Type B pancreatic cell (in vitro differentiated cells): ENCODE measurements at regions not wholly inside any gene's neighbourhood (a gene's known extent, or its start where the extent isn't known, plus 50 kb on each side); places are given as distances from the start of the nearest gene placed in this dataset.

Source experiments
- DNase-seq: peaks from one replicate; pipeline ENCODE4 v3.0.0; 2021; ENCODE audit warnings: mixed read lengths; ENCODE audit not compliant: unreplicated experiment; ENCODE audit errors: extremely low spot score
- H3K27ac Mint-ChIP-seq: 2 replicates; pipeline ENCODE4 v1.8.0; 2021; ENCODE audit warnings: mild to moderate bottlenecking, mixed read lengths
- H3K27me3 Mint-ChIP-seq: 2 replicates; pipeline ENCODE4 v1.8.0; 2021; ENCODE audit warnings: mixed read lengths
- H3K36me3 Mint-ChIP-seq: 2 replicates; pipeline ENCODE4 v1.8.0; 2021; ENCODE audit warnings: mixed read lengths
- H3K4me1 Mint-ChIP-seq: one replicate; pipeline ENCODE4 v1.8.0; 2021; ENCODE audit warnings: mixed read lengths; ENCODE audit not compliant: unreplicated experiment
- H3K4me3 Mint-ChIP-seq: 2 replicates; pipeline ENCODE4 v1.8.0; 2021; ENCODE audit warnings: mild to moderate bottlenecking, mixed read lengths
- H3K9me3 Mint-ChIP-seq: 2 replicates; pipeline ENCODE4 v1.8.0; 2021; ENCODE audit warnings: mixed read lengths
- CTCF ChIP-seq: fragments of 200-600 bp; sonication (generic); conservative IDR thresholded peaks from 2 replicates; pipeline ENCODE4 v1.5.0; 2021; ENCODE audit warnings: antibody characterized with exemption, mild to moderate bottlenecking

DNA sequence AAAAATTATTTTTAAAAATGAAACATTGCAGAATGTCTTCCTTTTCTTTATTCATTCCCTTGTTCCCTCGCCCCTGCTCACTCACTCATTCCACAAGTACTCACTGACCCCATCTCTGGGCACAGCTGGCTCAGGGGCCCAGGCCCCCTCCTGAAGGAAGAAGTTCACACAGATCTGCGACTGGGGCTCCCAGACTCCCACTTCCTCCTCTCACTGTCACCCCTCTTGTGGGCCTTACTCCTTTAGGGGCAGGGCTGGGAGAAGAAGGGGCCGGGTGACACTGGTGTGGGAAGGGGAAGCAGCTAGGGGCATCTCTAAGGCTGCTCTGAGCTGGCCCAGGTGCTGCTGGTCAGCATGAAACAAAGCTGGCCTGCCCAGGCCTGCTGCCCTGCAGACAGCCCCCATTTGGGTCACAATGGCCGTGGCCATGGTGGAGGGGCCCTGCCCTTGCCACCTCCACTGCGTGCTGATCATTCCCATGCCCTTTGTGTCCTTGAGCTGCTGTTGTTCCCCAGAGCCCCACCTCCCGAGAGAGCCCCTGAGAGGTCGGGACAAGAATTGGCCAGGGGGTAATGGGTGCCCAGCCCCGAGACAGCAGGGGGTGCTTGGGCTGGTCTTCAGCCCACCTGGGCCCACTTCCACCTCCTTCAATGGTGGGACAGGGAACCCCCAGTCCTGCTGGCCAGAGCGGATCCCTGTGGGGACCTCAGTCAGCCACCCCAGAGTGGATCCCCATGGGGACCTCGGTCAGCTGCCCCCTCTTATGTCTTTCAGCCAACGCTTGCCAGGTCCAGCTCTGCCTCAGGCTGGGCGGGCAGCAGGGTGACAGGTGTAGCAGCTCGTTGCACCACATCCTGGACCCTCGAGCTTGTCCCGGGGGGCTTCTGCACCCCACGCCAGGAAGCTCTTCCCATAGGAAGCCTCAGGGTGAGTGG lies 212.4 kb upstream of the C14orf180 start:
- no peak for DNase-seq
- TF ChIP-seq CTCF = no peak
- Mint-ChIP-seq H3K4me3 (no peak overlapping the region), H3K36me3 (no peaks in the 10 kb centered on the region), H3K9me3 (no peaks in the 10 kb centered on the region), H3K27ac (no peak overlapping the region), H3K27me3 (peaks cover 24% of the 10 kb centered on the region), H3K4me1 (no peaks in the 10 kb centered on the region)

DNA sequence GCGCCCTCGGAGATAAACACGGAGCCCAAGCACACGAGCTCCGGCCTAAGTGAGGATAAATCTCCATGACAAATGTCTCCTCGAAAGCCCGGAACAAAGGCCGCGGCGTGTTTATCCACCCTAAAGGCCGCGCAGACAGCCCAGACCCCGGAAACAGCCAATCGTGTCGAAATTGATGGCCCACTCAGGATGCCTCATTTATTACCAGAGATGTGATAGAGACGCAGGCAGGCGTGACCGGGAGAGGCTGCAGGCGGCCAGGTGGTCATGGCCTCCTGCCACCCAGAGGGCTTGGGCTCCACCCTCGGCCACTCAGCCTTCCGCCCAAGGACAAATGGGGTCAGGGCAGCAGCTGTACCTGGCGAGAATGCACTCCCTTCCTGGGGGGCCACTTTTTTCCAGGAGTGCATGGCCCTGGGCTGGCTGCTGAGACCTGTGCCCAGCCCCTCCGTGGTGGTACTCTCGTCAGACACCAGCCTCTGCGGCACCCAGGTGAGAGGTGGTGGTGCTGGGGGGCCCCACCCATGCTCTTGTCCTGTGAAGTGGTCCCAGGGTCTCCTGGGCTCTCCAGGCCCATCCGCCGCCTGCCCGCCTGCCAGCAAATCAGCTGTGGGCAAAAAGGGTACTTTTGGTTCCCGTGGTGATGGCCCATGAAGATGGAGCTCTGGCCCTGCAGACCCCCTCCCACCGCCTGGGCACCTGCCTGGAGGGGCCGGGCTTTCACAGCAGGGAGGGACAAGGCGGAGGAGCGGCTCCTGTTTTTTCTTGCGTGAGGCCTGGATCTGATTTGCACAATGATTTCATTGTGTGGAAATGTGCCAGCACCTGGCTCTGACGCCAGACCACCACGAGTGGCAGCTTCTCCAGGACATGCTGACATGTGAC lies 211.5 kb upstream of the C14orf180 start:
- H3K4me1 Mint-ChIP-seq = no peaks in the 10 kb centered on the region

GRCh38 chr14:104368751-104369100 lies 210.8 kb upstream of the C14orf180 start:
- Mint-ChIP-seq H3K4me1 (no peaks in the 10 kb centered on the region), H3K27me3 (peaks cover 24% of the 10 kb centered on the region), H3K9me3 (no peaks in the 10 kb centered on the region), H3K36me3 (no peaks in the 10 kb centered on the region), H3K4me3 (no peak overlapping the region), H3K27ac (no peak overlapping the region)
- TF ChIP-seq CTCF = no peak
- no peak for DNase-seq

More for the DNA sequence above, 211.5 kb upstream of the C14orf180 start:
- H3K9me3 Mint-ChIP-seq = no peaks in the 10 kb centered on the region
- no peak overlapping the region for H3K27ac Mint-ChIP-seq
- H3K4me3 Mint-ChIP-seq = no peak overlapping the region
- H3K27me3 Mint-ChIP-seq = peaks cover 24% of the 10 kb centered on the region
- no peaks in the 10 kb centered on the region for H3K36me3 Mint-ChIP-seq
- no peak for DNase-seq
- TF ChIP-seq CTCF = no peak

- no peaks in the 10 kb centered on the region for H3K36me3 Mint-ChIP-seq
- DNase-seq = no peak
- no peaks in the 10 kb centered on the region for H3K9me3 Mint-ChIP-seq
- no peak for TF ChIP-seq CTCF
- H3K4me3 Mint-ChIP-seq = no peak overlapping the region
- no peaks in the 10 kb centered on the region for H3K4me1 Mint-ChIP-seq
- no peak overlapping the region for H3K27ac Mint-ChIP-seq
- H3K27me3 Mint-ChIP-seq = peaks cover 24% of the 10 kb centered on the region
Measured at GRCh38 chr14:104369208-104369607, 210.4 kb upstream of the C14orf180 start.

DNA sequence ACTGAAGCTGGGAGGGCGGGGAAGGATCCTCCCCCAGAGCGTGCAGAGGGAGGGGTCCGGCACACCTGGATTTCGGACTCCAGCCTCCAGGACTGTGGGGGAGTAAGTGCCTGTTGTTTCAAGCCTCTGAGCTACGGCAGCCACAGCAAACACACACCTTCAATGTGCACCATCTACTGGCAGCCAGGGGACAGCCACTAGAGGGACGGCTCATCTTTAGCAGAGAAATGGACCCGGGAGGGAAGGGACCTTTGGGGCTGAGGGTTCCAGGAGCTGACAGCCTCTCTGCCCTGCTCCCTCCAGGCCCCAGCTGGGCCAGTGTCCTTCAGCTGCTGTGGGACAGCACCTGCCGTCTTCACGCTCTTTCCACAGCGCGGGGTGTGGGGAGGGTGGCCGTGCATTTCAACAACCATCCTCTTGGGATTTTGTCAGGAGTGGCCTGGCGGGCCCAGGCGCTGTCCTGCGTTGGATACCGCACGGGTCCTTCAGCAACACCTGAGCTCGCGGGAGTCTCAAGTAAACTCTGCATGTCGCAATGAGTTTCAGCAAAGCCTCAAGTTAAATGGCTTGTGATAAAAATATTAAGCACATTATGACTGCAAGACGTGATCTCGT lies 209.2 kb upstream of the C14orf180 start:
- H3K36me3 Mint-ChIP-seq = no peaks in the 10 kb centered on the region
- H3K4me3 Mint-ChIP-seq = no peak overlapping the region
- no peak overlapping the region for H3K27ac Mint-ChIP-seq
- peak; percentile 66 for TF ChIP-seq CTCF
- no peaks in the 10 kb centered on the region for H3K9me3 Mint-ChIP-seq
- no peaks in the 10 kb centered on the region for H3K4me1 Mint-ChIP-seq
- peaks cover 18% of the 10 kb centered on the region for H3K27me3 Mint-ChIP-seq
- DNase-seq = no peak
